GM04503 (cell line): ENCODE measurements at regions not wholly inside any gene's neighbourhood (a gene's known extent, or its start where the extent isn't known, plus 50 kb on each side); places are given as distances from the start of the nearest gene placed in this dataset.
A peak's percentile ranks its signal among the peaks of the same experiment; 100 is the strongest.
"Not testable (repeated sequence)": the region's sequence is repeated elsewhere in the genome, so short reads cannot be mapped to it uniquely, and the experiment has no call there.

Experiments
- DNase-seq: peaks from one replicate; pipeline ENCODE4 v3.0.0-alpha.2; 2012; ENCODE audit warnings: low read depth

DNA sequence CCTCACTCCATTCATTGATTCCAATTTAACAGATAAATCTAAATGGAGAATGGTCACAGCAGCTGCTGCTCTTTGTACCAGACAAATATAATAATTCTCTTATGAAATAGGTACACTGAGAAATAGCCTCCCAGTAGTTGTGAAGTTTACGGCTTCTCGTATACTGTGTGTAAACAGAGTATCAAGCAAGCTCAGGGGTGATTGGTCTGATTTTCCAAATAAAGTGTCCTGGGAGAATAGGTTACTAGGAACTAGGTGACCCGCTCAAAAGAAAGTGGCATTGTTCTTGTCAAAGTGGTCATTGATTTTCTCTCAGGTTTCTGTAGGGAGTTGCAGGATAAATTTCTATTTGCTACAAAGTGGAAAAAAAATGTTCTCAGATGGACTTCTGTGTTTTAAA is 838.2 kb downstream of the RAPGEF2 start:
- DNase-seq = no peak

DNA sequence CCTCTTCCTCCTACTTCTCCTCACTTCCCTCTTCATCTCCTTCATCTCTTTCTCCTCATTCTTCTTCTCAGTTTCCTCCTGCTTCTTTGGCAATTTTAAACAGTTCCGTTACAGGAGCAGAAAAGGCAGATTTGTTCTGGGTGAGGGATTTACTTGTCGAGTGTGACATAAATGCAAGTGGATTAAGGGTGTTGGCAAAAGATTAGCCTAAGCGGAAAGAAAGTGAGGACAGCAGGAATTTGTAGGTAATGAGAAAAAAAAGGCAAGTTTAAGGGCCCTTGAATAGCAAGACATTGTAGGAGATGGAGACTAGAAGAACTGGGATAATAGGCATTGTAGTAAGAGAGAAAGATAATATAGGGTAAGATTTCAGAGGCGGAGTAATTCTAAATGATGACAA is 841.6 kb downstream of the RAPGEF2 start:
- no peak for DNase-seq

DNA sequence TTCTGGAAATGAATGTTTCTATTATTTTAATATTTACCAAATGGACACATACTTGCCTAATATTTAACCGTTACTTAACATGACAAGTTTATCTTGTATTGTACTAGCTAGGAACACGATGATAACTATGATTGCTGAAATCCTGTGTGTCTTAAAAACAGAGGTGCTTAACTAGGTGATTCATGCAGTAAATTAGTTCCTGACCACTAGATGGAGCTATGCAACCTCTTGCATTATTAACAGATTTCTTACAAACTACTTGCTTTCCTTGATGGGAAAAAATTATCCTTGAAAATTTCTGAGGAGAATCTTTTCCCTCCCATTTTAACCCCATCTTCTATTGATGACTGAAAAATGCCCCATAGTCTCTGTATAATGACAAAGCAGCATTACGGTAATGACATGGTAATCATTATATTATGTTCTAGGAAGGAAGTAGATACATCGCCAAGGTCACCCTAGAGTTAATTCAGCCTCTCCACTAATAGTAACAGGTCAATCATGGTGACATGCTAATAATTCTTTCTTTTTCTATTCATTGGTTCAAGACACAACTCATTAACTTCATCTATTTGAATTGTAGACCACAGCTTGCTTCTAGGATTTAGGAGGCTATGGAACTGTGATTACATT is 844.2 kb downstream of the RAPGEF2 start:
- peak; percentile 8 for DNase-seq

- DNase-seq = no peak
Measured at GRCh38 chr4:159950707-159951106, 847.8 kb downstream of the RAPGEF2 start.

DNA sequence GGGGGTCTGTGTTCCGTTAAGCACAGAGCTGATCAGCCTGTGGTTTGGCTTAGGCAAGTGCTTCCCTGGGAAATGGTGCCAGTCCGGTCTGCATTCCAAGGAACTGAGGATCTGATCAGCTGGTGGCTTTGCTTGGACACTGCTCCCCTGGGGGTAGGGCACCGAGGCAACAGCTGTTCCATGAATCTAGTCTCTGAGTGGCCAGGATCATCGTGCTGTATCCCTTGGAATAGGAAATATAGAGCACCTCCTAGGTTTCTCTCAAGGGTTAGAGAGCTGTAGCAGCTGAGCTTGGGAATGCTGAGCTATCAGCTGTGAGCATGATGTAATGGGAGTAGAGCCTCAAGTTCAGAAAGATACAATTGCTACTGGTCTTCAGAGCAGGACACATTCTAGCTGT is 863.9 kb downstream of the RAPGEF2 start:
- no peak for DNase-seq

DNA sequence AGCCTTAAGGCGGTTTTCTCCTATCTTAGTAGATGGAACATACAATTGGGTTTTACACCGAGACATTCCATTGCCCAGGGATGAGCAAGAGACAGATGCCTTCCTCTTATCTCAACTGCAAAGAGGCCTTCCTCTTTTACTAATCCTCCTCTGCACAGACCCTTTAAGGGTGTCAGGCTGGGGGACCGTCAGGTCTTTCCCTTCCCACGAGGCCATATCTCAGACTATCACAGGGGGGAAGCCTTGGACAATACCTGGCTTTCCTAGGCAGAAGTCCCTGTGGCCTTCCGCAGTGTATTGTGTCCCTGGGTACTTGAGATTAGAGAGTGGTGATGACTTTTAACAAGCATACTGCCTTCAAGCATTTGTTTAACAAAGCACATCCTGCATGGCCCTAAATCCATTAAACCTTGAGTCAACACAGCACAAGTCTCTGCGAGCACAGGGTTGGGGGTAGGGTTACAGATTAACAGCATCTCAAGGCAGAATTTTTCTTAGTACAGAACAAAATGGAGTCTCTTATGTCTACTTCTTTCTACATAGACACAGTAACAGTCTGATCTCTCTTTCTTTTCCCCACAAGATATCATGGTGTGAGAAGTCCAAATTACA is 874.1 kb downstream of the RAPGEF2 start:
- DNase-seq = not testable (repeated sequence)

DNA sequence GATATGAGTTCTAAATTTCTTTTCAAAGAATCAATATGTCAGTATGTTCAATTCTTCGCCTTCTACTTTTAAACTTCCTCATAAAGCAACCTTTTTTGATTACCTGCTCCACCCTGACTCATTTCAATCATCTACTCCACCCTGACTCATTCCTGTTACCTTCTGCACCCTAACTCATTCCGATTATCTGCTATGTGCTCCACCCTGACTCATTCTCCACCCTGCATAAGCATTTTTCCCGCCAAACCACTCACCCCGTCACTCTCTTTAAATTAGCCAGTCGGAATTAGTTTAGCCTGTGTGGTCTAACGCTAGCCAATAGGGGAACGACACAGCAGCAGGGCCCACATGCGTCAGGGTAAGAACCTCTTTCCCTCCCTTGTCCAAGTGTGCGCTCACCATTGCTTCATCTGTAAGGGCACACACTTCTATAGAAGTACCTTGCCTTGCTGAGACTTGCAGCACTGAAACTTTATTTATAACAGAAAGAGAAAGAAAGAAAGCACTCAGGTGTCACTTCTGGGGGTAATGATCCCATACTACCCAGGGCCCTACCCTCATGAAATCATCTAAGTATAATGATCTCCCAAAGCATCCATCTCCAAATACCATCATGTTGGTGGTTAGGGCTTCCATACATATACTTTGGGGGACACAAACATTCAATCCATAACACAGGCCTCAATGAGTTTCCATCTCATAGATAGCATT is 875.2 kb downstream of the RAPGEF2 start:
- DNase-seq = no peak

DNA sequence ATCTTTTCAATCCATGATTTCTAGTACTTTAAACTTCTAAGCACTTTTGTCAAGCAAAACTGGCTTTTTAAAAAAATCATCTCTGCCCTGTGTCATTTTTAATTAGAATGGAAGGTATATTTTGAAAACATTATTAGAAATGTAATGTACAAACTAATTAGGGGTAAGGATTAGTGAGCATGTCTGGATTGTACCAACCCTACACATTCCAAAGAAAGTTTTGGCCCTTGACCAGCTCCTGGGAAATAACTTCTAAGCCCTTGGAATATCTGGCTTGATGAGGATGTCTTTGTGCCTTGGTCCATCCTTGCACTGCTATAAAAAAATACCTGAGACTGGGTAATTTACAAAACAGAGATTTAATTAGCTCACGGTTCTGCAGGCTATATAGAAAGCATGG is 876.5 kb downstream of the RAPGEF2 start:
- no peak for DNase-seq

DNA sequence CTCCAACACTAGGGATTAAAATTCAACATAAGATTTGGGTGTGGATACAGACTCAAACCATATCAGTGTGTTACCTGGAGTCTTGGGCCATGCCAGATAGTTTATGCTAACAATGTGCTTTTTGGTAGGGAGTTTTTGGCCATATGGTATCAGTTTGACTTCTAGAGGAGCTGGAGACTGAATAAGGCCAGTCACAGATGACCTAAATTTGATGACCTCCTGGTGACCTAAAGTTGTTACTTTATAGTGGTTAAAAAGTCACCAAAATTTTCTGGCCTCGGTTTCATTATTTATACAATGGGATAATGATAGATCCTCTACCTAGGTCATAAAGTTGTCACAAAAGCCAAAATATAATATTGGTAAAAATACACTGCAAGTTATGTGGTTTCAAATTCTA is 877.1 kb downstream of the RAPGEF2 start:
- DNase-seq = no peak

DNA sequence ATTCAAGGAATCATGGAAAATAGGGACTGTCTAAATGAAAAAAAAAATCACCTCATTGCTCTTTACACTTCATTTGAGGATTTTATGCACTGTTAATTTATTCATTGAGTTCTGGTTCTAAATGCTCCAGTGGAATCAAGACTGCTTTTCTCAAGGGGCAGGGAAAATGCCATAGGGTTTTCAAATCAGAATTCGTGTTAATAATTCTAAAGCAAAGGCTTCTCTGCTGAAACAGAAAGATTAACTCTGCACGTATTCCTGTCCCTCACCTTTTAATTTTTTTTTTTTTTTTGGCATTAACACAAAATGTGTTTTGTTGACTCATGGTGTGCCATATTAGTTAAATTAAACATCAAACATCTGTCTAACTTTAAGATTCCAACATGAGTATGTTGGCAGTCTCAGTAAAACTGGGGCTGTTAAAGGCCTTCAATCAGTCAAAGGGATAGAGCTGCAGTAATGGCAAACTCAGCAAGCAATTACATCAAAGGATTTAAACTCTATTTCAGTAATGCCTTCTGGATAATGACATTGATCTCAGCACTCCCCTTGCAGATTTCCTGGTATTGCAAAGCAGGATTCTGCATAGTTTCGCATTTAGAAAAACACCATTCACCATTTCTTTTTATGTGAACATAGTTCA is 878.1 kb downstream of the RAPGEF2 start:
- no peak for DNase-seq

DNA sequence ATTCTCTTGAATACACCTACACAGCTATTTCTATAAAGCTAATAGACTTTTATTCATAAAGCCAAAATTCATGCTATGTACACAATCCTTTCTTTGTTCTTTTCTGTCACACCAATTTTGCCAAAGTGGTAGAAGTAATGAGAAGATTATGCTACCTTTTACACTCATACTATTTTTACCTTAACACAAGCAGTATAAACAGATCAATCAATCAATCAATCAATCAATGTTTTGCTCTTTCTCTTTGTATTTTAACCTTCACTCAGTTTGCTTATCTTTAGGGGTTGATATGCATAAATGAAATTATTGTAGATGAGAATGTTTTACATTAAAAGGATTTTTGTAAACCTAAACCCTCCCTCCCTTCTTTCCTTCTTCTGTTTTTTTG is 878.6 kb downstream of the RAPGEF2 start:
- no peak for DNase-seq

- no peak for DNase-seq
Measured at GRCh38 chr4:159983082-159983481, 880.2 kb downstream of the RAPGEF2 start.

GRCh38 chr4:160009656-160010493 is 907.0 kb downstream of the RAPGEF2 start:
- no peak for DNase-seq

GRCh38 chr4:160019936-160020335 is 917.1 kb downstream of the RAPGEF2 start:
- DNase-seq = no peak

DNA sequence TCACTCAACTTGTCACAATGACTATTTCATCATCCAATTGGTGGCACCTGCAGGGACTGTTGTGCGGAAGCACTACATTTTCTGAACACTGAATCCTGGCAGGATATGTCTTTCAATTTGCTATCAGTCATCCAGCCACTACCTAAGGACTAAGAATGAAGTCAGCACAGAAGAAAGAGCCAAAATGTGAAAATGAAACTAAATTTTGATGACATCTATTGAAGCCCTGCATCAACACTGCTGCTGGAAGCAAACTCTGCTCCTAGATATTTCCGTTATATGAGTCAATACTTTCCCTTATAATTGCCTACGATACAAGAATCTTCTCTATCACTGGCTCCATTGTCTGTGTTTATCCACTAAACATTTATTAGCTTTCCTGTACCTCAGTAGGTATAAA is 917.9 kb downstream of the RAPGEF2 start:
- no peak for DNase-seq

- DNase-seq = no peak
Measured at GRCh38 chr4:160021870-160022269, 919.0 kb downstream of the RAPGEF2 start.

- no peak for DNase-seq
Measured at GRCh38 chr4:160026721-160027120, 923.8 kb downstream of the RAPGEF2 start.

DNA sequence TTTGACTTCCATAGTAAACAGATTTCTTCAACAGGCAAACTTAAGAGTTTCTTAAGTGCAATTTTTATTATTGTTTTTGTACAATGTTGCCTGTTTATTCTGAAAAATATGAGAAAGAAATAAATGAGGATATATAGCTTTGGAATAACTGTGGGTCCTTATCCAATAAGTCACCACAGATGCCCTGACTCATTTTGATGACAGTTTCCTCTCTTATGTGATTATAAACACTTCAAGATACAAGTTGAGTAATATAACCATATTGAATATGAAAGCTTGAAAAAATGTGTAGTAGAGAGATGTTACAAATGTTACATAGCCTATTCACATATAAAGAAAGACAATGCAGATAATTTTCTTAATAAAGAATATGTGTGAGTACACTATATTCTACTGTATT is 931.6 kb downstream of the RAPGEF2 start:
- no peak for DNase-seq

- DNase-seq = no peak
Measured at GRCh38 chr4:160038615-160039014, 935.7 kb downstream of the RAPGEF2 start.

- DNase-seq = no peak
Measured at GRCh38 chr4:160044693-160045092, 941.8 kb downstream of the RAPGEF2 start.

- DNase-seq = no peak
Measured at GRCh38 chr4:160082432-160083207, 979.7 kb downstream of the RAPGEF2 start.
